CD4-positive, alpha-beta memory T cell (primary cell): ENCODE measurements at regions not wholly inside any gene's neighbourhood (a gene's known extent, or its start where the extent isn't known, plus 50 kb on each side); places are given as distances from the start of the nearest gene placed in this dataset.

Experiments
- CTCF ChIA-PET: fragments of 350-600 bp; sonication (Branson Sonifier 250); formaldehyde crosslinking; loops from one replicate; lab custom pipeline; 2021; ENCODE audit warnings: inconsistent platforms; ENCODE audit not compliant: partially characterized antibody; lab: Charles Lee
- POLR2A ChIA-PET: fragments of 350-600 bp; sonication (Branson Sonifier 250); formaldehyde crosslinking; loops from one replicate; lab custom pipeline; 2021; ENCODE audit not compliant: partially characterized antibody; lab: Charles Lee
- DNase-seq, 5 donors: peaks; one replicate each; pipeline versions ENCODE4 v3.0.0 to v3.0.0-alpha.2; 2020 to 2022; ENCODE audit warnings: mixed read lengths in 1 of 5
- H3K27ac ChIP-seq: one replicate; pipeline ENCODE4 v1.7.0; 2013; ENCODE audit warnings: low read depth, low read length
- H3K27me3 ChIP-seq: 2 replicates; pipeline ENCODE4 v1.7.0; 2013; ENCODE audit warnings: mild to moderate bottlenecking, low read length, moderate library complexity; ENCODE audit not compliant: insufficient read depth
- H3K36me3 ChIP-seq: 2 replicates; pipeline ENCODE4 v1.7.0; 2013; ENCODE audit warnings: mild to moderate bottlenecking, low read length, moderate library complexity; ENCODE audit not compliant: insufficient read depth
- H3K4me1 ChIP-seq: 2 replicates; pipeline ENCODE4 v1.7.0; 2013; ENCODE audit warnings: mild to moderate bottlenecking, low read length, moderate library complexity; ENCODE audit not compliant: insufficient read depth
- H3K4me3 ChIP-seq, 2 donors: one replicate each; pipeline ENCODE4 v1.7.0; 2013; ENCODE audit warnings: low read length in 2 of 2, mild to moderate bottlenecking in 1 of 2
- H3K9me3 ChIP-seq, 2 donors: one replicate each; pipeline ENCODE4 v1.7.0; 2013; ENCODE audit warnings: low read length in 2 of 2, control low read depth in 1 of 2; ENCODE audit not compliant: control insufficient read depth in 1 of 2
- H3K27ac Mint-ChIP-seq, 7 donors: one replicate each; pipeline ENCODE4 v1.8.0; 2020 to 2021; ENCODE audit warnings: mixed read lengths in 7 of 7, mild to moderate bottlenecking in 6 of 7, inconsistent platforms in 3 of 7, moderate library complexity in 3 of 7
- H3K27me3 Mint-ChIP-seq, 2 donors: one replicate each; pipeline ENCODE4 v1.8.0; 2020 to 2021; ENCODE audit warnings: mixed read lengths in 2 of 2
- H3K36me3 Mint-ChIP-seq, 2 donors: one replicate each; pipeline ENCODE4 v1.8.0; 2020 to 2021; ENCODE audit warnings: mixed read lengths in 2 of 2, inconsistent platforms in 1 of 2, mild to moderate bottlenecking in 1 of 2
- H3K4me1 Mint-ChIP-seq, 4 donors: one replicate each; pipeline ENCODE4 v1.8.0; 2020 to 2021; ENCODE audit warnings: mixed read lengths in 4 of 4, mild to moderate bottlenecking in 1 of 4
- H3K4me3 Mint-ChIP-seq, 8 donors: one replicate each; pipeline ENCODE4 v1.8.0; 2020 to 2021; ENCODE audit warnings: mixed read lengths in 8 of 8, mild to moderate bottlenecking in 7 of 8, moderate library complexity in 6 of 8, inconsistent platforms in 3 of 8
- H3K9me3 Mint-ChIP-seq, 8 donors: one replicate each; pipeline ENCODE4 v1.8.0; 2020 to 2021; ENCODE audit warnings: mixed read lengths in 8 of 8, mild to moderate bottlenecking in 5 of 8, inconsistent platforms in 3 of 8, moderate library complexity in 1 of 8
- intact Hi-C: fragments of 100-400 bp; cut with micrococcal nuclease; formaldehyde crosslinking; loops from one replicate; pipeline ENCODE4 v1.15.1; 2023

- H3K36me3 ChIP-seq = no peaks in the 10 kb centered on the region
- no peak for DNase-seq
- peaks cover 7 to 8% of the 10 kb centered on the region in 2 donors for H3K27me3 Mint-ChIP-seq
- no peaks in the 10 kb centered on the region for H3K27me3 ChIP-seq
- POLR2A ChIA-PET = no interaction called here
- H3K4me1 Mint-ChIP-seq = peaks cover 0 to 2% (median 0%) of the 10 kb centered on the region in 4 donors
- H3K4me1 ChIP-seq = no peaks in the 10 kb centered on the region
- H3K9me3 Mint-ChIP-seq = no peaks in the 10 kb centered on the region
- no peak overlapping the region for H3K27ac Mint-ChIP-seq
- H3K4me3 ChIP-seq = no peak overlapping the region
- CTCF ChIA-PET = interaction anchor here (1.2 kb wide), 1 partner anchor 14 kb away, joined by 3 read pairs; no protein-coding TSS in a partner anchor
- no peaks in the 10 kb centered on the region for H3K9me3 ChIP-seq
- intact Hi-C loops = no loop called here
- no peak overlapping the region for H3K27ac ChIP-seq
- H3K36me3 Mint-ChIP-seq = no peaks in the 10 kb centered on the region
- H3K4me3 Mint-ChIP-seq = no peak overlapping the region
These were observed 186.7 kb downstream of the INSIG2 start for GRCh38 chr2:118274841-118275510.

- no peak overlapping the region for H3K27ac ChIP-seq
- no peak overlapping the region for H3K4me3 ChIP-seq
- H3K4me1 ChIP-seq = no peaks in the 10 kb centered on the region
- Mint-ChIP-seq H3K27ac (no peak overlapping the region), H3K36me3 (no peaks in the 10 kb centered on the region), H3K9me3 (no peaks in the 10 kb centered on the region), H3K27me3 (peaks cover 6 to 8% of the 10 kb centered on the region in 2 donors), H3K4me1 (peaks cover 0 to 2% (median 0%) of the 10 kb centered on the region in 4 donors), H3K4me3 (no peak overlapping the region)
- ChIA-PET POLR2A (no interaction called here), CTCF (no interaction called here)
- no peaks in the 10 kb centered on the region for H3K36me3 ChIP-seq
- no peaks in the 10 kb centered on the region for H3K27me3 ChIP-seq
- intact Hi-C loops = no loop called here
- no peak for DNase-seq
- no peaks in the 10 kb centered on the region for H3K9me3 ChIP-seq
These were observed 184.1 kb downstream of the INSIG2 start for GRCh38 chr2:118272391-118272790.

GRCh38 chr2:118269408-118270051, 181.3 kb downstream of the INSIG2 start:
- no peaks in the 10 kb centered on the region for H3K9me3 Mint-ChIP-seq

GRCh38 chr2:118268268-118268667, 180.0 kb downstream of the INSIG2 start:
- Histone ChIP-seq H3K9me3 (no peaks in the 10 kb centered on the region), H3K27me3 (no peaks in the 10 kb centered on the region), H3K4me3 (no peak overlapping the region), H3K4me1 (no peaks in the 10 kb centered on the region), H3K36me3 (no peaks in the 10 kb centered on the region), H3K27ac (no peak overlapping the region)
- ChIA-PET POLR2A (no interaction called here), CTCF (no interaction called here)
- no peak overlapping the region for H3K4me3 Mint-ChIP-seq
- H3K4me1 Mint-ChIP-seq = no peaks in the 10 kb centered on the region
- peak overlapping the region in 1 of 7 donors; percentile 2 for H3K27ac Mint-ChIP-seq
- DNase-seq = no peak
- no peaks in the 10 kb centered on the region for H3K36me3 Mint-ChIP-seq
- intact Hi-C loops = no loop called here
- H3K27me3 Mint-ChIP-seq = peaks cover 8 to 10% of the 10 kb centered on the region in 2 donors
- H3K9me3 Mint-ChIP-seq = no peaks in the 10 kb centered on the region

More at GRCh38 chr2:118269408-118270051, 181.3 kb downstream of the INSIG2 start:
- H3K36me3 ChIP-seq = no peaks in the 10 kb centered on the region
- no peaks in the 10 kb centered on the region for H3K36me3 Mint-ChIP-seq
- H3K4me3 Mint-ChIP-seq = no peak overlapping the region
- H3K27me3 ChIP-seq = no peaks in the 10 kb centered on the region
- ChIA-PET CTCF (interaction anchor here (1.2 kb wide), 1 partner anchor 223 kb away, joined by 3 read pairs; no protein-coding TSS in a partner anchor), POLR2A (no interaction called here)
- no peak overlapping the region for H3K27ac Mint-ChIP-seq
- H3K27me3 Mint-ChIP-seq = peaks cover 6 to 8% of the 10 kb centered on the region in 2 donors
- no peak for DNase-seq
- intact Hi-C loops = no loop called here
- no peaks in the 10 kb centered on the region for H3K4me1 Mint-ChIP-seq
- no peaks in the 10 kb centered on the region for H3K9me3 ChIP-seq
- no peak overlapping the region for H3K27ac ChIP-seq
- no peak overlapping the region for H3K4me3 ChIP-seq
- H3K4me1 ChIP-seq = no peaks in the 10 kb centered on the region

GRCh38 chr2:118265873-118266455, 177.7 kb downstream of the INSIG2 start:
- Mint-ChIP-seq H3K27ac (no peak overlapping the region), H3K9me3 (no peaks in the 10 kb centered on the region), H3K4me3 (no peak overlapping the region), H3K4me1 (no peaks in the 10 kb centered on the region), H3K36me3 (no peaks in the 10 kb centered on the region), H3K27me3 (peaks cover 8 to 13% of the 10 kb centered on the region in 2 donors)
- Histone ChIP-seq H3K27me3 (no peaks in the 10 kb centered on the region), H3K4me1 (no peaks in the 10 kb centered on the region), H3K4me3 (no peak overlapping the region), H3K36me3 (no peaks in the 10 kb centered on the region), H3K9me3 (no peaks in the 10 kb centered on the region), H3K27ac (no peak overlapping the region)
- POLR2A ChIA-PET = no interaction called here
- DNase-seq = no peak
- CTCF ChIA-PET = no interaction called here
- intact Hi-C loops = no loop called here

- CTCF ChIA-PET = interaction anchor here (0.7 kb wide), 1 partner anchor 8 kb away, joined by 3 read pairs; no protein-coding TSS in a partner anchor
- Histone ChIP-seq H3K36me3 (no peaks in the 10 kb centered on the region), H3K4me1 (no peaks in the 10 kb centered on the region), H3K27ac (no peak overlapping the region), H3K9me3 (no peaks in the 10 kb centered on the region), H3K4me3 (no peak overlapping the region), H3K27me3 (no peaks in the 10 kb centered on the region)
- H3K36me3 Mint-ChIP-seq = no peaks in the 10 kb centered on the region
- H3K4me1 Mint-ChIP-seq = no peaks in the 10 kb centered on the region
- H3K4me3 Mint-ChIP-seq = no peak overlapping the region
- H3K9me3 Mint-ChIP-seq = no peaks in the 10 kb centered on the region
- H3K27ac Mint-ChIP-seq = no peak overlapping the region
- POLR2A ChIA-PET = no interaction called here
- intact Hi-C loops = no loop called here
- H3K27me3 Mint-ChIP-seq = peaks cover 12 to 13% of the 10 kb centered on the region in 2 donors
- DNase-seq = no peak
These were observed 176.1 kb downstream of the INSIG2 start for GRCh38 chr2:118264232-118264990.

GRCh38 chr2:118257696-118258095, 169.4 kb downstream of the INSIG2 start:
- Histone ChIP-seq H3K4me3 (no peak overlapping the region), H3K27me3 (peaks cover 4% of the 10 kb centered on the region), H3K9me3 (no peaks in the 10 kb centered on the region), H3K27ac (no peak overlapping the region), H3K36me3 (no peaks in the 10 kb centered on the region), H3K4me1 (no peaks in the 10 kb centered on the region)
- no peak for DNase-seq
- H3K36me3 Mint-ChIP-seq = no peaks in the 10 kb centered on the region
- H3K27ac Mint-ChIP-seq = no peak overlapping the region
- CTCF ChIA-PET = no interaction called here
- POLR2A ChIA-PET = no interaction called here
- H3K9me3 Mint-ChIP-seq = no peaks in the 10 kb centered on the region
- intact Hi-C loops = no loop called here
- no peaks in the 10 kb centered on the region for H3K4me1 Mint-ChIP-seq
- no peak overlapping the region for H3K4me3 Mint-ChIP-seq
- H3K27me3 Mint-ChIP-seq = peaks cover 16 to 26% of the 10 kb centered on the region in 2 donors
